H1 (cell line): ENCODE measurements at regions not wholly inside any gene's neighbourhood (a gene's known extent, or its start where the extent isn't known, plus 50 kb on each side); places are given as distances from the start of the nearest gene placed in this dataset.

Experiments used
- TCF12 ChIP-seq: IDR thresholded peaks from 2 replicates; pipeline ENCODE4 v1.6.1; 2011; ENCODE audit warnings: low read depth, mild to moderate bottlenecking, low read length

DNA sequence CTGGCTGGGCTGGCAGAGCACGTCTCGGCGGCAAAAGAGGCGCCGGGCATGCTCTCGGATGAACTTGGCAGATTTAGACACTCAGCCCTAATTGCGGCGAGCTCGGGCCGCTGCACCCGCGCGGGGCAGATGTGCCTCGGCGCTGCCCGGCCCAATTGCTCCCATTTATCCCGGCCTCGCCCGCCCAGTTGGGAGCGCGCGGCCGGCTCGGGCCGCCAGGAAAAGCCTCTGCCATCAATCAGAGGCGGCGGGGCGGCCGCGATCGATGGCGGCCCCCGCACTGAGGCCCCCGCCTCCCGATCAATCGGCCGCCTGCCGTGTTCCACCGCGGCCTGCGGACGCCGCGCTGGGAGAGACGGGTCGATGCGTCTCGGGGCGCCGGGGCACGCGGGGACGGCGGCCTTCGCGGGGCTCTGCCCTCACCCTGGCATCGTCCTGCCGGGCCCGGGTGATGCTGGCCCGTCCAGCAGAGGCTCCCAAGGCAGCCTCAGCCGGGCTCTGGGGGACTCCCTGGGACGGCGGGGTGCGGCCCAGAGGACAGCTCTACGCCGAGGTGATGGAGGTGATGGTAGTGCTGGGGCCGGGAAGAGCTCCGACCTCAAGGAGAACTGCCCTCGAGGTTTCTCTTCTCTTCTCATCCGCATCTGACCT, 200.9 kb upstream of the N4BP1 start (continued):
- TF ChIP-seq TCF12 = no peak
